ENCODE measurements at regions not wholly inside any gene's neighbourhood (a gene's known extent, or its start where the extent isn't known, plus 50 kb on each side); places are given as distances from the start of the nearest gene placed in this dataset.

GRCh38 chr1:233473549-233474204, 140.2 kb upstream of the KCNK1 start:
- H3K4me3 ChIP-seq (ENCODE audit: low read depth, low read length) = no peak overlapping the region
- DNase-seq (ENCODE audit: low read depth) = no peak
- TF ChIP-seq CTCF (IDR thresholded peaks at IDR 0.05; ENCODE audit: insufficient read depth, low read depth, low read length, missing control alignments) = no peak

GRCh38 chr1:233477359-233477758, 136.5 kb upstream of the KCNK1 start:
- no peak for DNase-seq (ENCODE audit: low read depth)
- no peak overlapping the region for H3K4me3 ChIP-seq (ENCODE audit: low read depth, low read length)
- TF ChIP-seq CTCF (IDR thresholded peaks at IDR 0.05; ENCODE audit: insufficient read depth, low read depth, low read length, missing control alignments) = peak; percentile 7

- DNase-seq (ENCODE audit: low read depth) = no peak
- TF ChIP-seq CTCF (IDR thresholded peaks at IDR 0.05; ENCODE audit: insufficient read depth, low read depth, low read length, missing control alignments) = no peak
- no peak overlapping the region for H3K4me3 ChIP-seq (ENCODE audit: low read depth, low read length)
Observed at GRCh38 chr1:233478611-233479010, 135.3 kb upstream of the KCNK1 start.

GRCh38 chr1:233479110-233479890, 134.6 kb upstream of the KCNK1 start:
- no peak for TF ChIP-seq CTCF (IDR thresholded peaks at IDR 0.05; ENCODE audit: insufficient read depth, low read depth, low read length, missing control alignments)
- H3K4me3 ChIP-seq (ENCODE audit: low read depth, low read length) = no peak overlapping the region
- no peak for DNase-seq (ENCODE audit: low read depth)

GRCh38 chr1:233480198-233480597, 133.7 kb upstream of the KCNK1 start:
- no peak for TF ChIP-seq CTCF (IDR thresholded peaks at IDR 0.05; ENCODE audit: insufficient read depth, low read depth, low read length, missing control alignments)
- no peak overlapping the region for H3K4me3 ChIP-seq (ENCODE audit: low read depth, low read length)
- peak; percentile 39 for DNase-seq (ENCODE audit: low read depth)

- no peak overlapping the region for H3K4me3 ChIP-seq (ENCODE audit: low read depth, low read length)
- no peak for TF ChIP-seq CTCF (IDR thresholded peaks at IDR 0.05; ENCODE audit: insufficient read depth, low read depth, low read length, missing control alignments)
- no peak for DNase-seq (ENCODE audit: low read depth)
Observed at GRCh38 chr1:233482388-233482787, 131.5 kb upstream of the KCNK1 start.
